Middle frontal gyrus (tissue), 1 donor: ENCODE measurements at regions not wholly inside any gene's neighbourhood (a gene's known extent, or its start where the extent isn't known, plus 50 kb on each side); places are given as distances from the start of the nearest gene placed in this dataset.

Source experiments
- DNase-seq: peaks from one replicate; pipeline ENCODE4 v3.0.0-alpha.2; 2015; ENCODE audit warnings: low spot score; ENCODE audit errors: extremely low spot score

GRCh38 chr10:3838460-3839437 is 53.7 kb upstream of the KLF6 start:
- no peak for DNase-seq

GRCh38 chr10:3837647-3838459 is 52.8 kb upstream of the KLF6 start:
- no peak for DNase-seq

GRCh38 chr10:3836222-3836820 is 51.3 kb upstream of the KLF6 start:
- no peak for DNase-seq

- DNase-seq: no peak
These were observed 50.8 kb upstream of the KLF6 start for GRCh38 chr10:3835770-3836169.

GRCh38 chr10:3834947-3835346 is 49.9 kb upstream of the KLF6 start:
- no peak for DNase-seq
